Dermis blood vessel endothelial cell (primary cell): ENCODE measurements at regions not wholly inside any gene's neighbourhood (a gene's known extent, or its start where the extent isn't known, plus 50 kb on each side); places are given as distances from the start of the nearest gene placed in this dataset.
"Not testable (repeated sequence)": the region's sequence is repeated elsewhere in the genome, so short reads cannot be mapped to it uniquely, and the experiment has no call there.

Experiments used
- DNase-seq: peaks from one replicate; pipeline ENCODE4 v3.0.0; 2010

- no peak for DNase-seq
Observed at GRCh38 chr16:87138738-87139267, 178.4 kb downstream of the C16orf95 start.

- no peak for DNase-seq
Observed at GRCh38 chr16:87140211-87141200, 176.7 kb downstream of the C16orf95 start.

- no peak for DNase-seq
Observed at GRCh38 chr16:87141402-87141801, 175.8 kb downstream of the C16orf95 start.

DNA sequence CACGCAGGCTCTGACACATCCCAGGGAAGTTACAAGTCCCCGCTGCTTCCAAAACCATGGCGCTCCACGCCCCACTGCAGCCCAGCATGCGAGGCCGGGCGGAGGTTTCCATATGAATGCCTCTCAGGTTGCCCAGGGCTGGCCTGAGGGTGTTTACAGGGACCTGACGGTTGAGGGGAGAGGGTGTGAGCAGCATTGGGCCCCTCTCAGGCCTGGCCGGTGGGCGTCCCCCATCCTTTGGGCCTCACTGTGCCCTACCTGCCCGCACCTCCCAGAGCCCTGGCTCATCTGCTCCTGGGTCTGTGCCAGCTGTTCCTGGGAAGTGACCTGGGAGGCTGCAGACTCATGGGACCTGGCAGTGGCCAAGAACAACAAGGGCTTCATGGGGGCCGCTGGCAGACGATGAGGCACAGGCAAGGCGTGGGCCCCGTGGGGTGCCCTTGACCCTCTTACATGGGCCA lies 173.5 kb downstream of the C16orf95 start:
- DNase-seq = no peak

DNA sequence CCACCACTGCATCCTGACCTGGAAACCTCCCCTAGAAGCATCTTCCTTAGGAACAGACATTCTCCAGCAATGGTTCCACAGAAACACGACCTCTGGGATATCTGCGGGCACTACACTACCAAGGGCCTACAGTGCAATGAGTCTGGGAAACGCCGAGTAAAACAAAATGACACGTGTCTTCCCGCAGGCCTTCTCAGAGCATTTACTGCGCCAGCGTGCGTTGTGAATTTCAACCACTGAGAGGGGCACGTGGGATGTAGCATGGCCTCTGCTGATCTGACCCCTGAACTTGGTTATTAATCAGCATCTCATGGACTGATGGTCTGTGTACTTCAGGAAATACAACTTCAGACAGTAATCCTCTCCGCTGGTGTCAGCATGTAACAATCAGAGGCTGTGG lies 173.0 kb downstream of the C16orf95 start:
- no peak for DNase-seq

- peak; percentile 43 for DNase-seq
Observed at GRCh38 chr16:87145181-87146176, 171.7 kb downstream of the C16orf95 start.

DNA sequence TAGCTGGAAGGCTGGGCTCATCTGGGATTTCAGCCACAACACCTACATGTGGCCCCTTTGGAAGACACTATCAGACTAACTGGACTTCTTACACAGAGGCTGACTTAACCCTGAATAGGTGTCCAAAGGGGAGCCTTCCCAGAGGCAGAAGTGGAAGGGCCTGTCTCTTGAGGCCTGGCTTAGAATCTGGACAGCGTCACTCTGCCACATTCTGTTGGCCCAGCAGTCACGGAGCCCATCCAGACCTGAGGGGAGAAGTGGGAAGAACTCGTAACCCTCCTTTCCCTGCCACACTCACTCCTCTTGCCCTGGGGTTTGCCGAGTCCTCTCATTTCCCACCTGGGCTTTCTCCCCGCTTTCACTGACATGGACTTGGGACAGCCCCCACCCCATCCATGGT lies 170.5 kb downstream of the C16orf95 start:
- DNase-seq = no peak

- DNase-seq = no peak
Observed at GRCh38 chr16:87149051-87149450, 168.1 kb downstream of the C16orf95 start.

GRCh38 chr16:87150262-87150661 lies 166.9 kb downstream of the C16orf95 start:
- DNase-seq = no peak

DNA sequence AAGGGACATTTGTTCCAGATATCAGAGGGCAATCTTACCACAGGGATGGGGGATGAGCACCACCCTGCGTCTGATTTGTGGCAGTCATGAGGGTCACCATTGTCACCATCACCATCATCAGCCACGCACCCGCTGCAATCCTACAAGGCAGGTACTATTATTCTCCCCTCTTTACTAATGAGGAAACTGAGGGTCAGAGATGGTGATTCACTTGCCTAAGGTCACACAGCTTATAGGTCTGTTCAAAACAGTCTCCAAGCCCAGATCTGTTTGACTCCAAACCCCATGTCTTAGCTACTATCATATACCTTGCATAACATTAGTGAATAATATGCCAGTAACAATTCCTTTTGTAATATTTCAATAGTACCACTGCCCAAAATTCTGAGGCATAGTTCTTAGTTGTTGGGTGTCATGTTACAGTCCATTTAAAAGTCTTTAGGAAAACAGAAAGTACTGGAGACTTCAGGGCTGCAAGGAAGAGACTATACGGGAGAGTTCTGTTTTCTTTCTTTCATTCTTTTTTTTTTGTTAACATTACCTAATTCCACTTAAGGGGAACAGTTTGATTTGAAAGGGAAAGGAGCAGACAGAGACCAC lies 166.4 kb downstream of the C16orf95 start:
- no peak for DNase-seq

DNA sequence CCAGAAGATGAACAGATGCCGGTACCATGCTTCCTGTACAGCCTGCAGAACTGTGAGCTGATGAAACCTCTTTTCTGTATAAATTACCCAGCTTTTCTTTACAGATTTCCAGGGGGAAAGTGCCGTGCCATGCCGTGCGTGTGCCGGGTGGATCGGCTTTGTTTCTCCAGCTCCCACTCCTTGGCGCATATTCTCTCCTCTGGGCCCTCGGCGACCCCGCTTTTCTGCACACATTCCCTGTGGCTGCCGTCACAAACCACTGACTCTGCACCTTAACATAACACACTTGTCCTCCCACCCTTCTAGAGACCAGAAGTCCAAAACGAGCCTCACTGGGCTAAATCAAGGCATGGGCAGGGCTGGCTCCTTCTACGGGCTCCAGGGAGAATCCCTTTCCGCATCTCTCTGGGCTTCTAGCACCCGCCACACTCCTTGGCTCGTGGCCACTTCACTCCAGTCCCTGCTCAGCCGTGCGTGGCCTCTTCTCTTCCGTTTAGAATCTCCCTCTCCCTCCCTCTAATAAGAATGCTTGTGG lies 164.9 kb downstream of the C16orf95 start:
- no peak for DNase-seq

GRCh38 chr16:87153326-87153725 lies 163.9 kb downstream of the C16orf95 start:
- no peak for DNase-seq

GRCh38 chr16:87155315-87155714 lies 161.9 kb downstream of the C16orf95 start:
- not testable (repeated sequence) for DNase-seq

DNA sequence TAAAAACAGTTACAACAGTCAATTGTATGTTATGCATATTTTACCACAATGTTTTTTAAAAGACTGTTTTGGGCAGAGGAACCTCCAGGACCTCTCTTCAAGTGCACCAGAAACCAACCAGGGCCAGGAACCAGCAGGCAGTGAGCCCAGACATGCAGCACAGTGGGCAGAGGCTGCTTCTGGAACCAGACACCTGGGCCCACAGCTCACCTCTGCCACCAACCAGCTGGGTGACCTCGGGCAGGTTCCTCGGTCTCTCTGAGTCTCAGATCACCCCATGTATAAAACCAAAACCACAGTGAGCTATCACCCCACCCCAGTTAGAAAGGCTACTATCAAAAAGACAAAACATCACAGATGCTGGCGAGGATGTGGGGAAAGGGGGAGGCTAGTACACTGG lies 161.0 kb downstream of the C16orf95 start:
- DNase-seq = no peak

GRCh38 chr16:87160234-87160636 lies 157.0 kb downstream of the C16orf95 start:
- DNase-seq = no peak

GRCh38 chr16:87160701-87161337 lies 156.4 kb downstream of the C16orf95 start:
- no peak for DNase-seq

- not testable (repeated sequence) for DNase-seq
Observed at GRCh38 chr16:87161410-87161809, 155.8 kb downstream of the C16orf95 start.

DNA sequence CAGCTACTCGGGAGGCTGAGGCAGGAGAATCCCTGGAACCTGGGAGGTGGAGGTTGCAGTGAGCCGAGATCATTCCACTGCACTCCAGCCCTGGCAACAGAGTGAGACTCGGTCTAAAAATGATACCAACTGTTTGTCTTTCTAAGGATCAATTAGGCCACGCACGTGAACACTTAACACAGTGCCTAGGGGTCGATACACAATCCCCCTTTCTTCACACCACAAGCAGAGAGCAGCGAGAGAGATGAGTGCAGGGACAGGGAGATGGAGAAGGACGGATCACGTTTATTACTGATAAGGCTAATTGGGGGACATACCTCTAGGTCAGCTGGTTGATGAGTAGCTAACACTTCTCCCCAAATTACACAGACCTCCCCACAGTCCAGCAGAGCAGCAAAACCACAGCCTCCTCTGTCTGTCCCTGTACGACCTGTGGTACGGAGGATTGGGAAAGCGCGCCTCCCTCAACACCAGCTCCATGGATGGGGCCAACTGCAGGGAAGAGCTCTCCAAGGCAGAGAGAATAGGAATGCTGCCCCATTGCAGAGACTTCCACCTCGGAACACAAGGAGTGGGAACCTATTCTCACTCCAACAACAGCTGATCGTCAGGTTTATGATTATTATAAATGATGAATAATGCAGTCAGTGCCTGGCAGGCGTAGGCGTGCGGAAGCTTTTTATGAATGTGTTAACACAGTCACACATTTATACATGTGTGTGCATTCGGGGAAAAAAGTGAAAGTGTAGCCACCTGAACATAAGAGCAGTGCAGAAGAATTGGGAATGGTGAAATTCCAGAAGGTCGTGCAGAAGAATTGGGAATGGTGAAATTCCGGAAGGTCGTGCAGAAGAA lies 155.1 kb downstream of the C16orf95 start:
- DNase-seq = no peak

- DNase-seq = not testable (repeated sequence)
Observed at GRCh38 chr16:87162799-87163198, 154.4 kb downstream of the C16orf95 start.

DNA sequence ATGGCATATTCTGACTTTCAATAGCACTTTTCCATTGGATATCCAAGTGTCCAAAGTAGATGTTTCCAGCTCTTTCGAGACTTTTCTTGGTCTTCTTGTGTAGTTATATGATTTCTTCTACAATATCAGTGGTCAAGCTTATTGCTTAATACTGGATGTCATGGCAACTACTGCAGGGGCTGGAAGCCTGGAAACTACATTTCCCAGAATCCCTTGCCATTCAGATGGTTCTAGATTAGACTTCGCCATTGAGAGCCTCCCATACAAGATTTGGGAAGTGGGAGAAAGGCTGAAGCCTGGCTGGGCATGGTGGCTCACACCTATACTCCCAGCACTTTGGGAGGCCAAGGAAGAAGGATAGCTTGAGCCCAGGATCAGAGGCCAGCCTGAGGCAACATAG lies 153.6 kb downstream of the C16orf95 start:
- no peak for DNase-seq

DNA sequence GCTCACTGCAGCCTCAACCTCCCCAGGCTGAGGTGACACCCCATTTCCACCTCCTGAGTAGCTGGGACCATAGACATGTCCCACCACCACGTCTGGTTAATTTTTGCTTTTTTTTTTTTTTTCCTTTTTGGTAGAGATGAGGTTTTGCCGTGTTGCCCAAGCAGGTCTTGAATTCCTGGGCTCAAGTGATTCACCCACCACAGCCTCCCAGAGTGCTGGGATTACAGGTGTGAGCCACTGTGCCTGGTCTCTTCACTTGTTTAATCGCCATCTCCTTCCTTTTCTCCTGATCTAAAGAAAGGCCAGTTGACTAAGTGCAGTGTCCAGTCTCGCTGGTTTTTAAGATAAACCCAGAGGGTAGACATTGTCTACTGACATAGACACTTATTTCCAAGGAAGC lies 152.0 kb downstream of the C16orf95 start:
- no peak for DNase-seq
